ENCODE measurements at regions not wholly inside any gene's neighbourhood (a gene's known extent, or its start where the extent isn't known, plus 50 kb on each side); places are given as distances from the start of the nearest gene placed in this dataset.

DNA sequence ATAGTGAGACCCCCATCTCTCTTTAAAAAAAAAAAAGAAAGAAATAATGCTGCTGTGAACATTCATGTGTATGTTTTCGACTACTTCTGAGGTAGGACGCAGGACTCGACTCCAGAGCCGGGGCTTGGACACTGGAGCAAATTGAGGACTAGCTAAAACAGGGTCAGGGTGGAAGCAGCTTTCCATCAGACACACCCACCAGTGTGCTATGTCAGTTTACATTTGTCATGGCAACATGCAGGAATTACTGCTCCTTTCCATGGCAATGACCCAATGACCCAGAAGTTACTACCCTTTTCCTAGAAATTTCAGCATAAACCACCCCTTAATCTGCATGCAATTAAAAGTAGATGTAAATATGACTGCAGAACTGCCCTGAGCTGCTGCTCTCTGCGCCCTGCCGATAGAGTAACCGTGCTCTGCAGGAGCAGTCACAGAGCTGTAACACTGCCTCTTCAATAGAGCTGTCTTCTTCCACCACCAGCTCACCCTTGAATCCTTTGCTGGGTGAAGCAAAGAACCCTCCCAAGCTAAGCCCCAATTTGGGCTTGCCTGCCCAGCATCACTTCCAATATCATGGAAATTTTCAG is 61.6 kb upstream of the ZNF599 start:
- TF ChIP-seq CTCF (IDR thresholded peaks at IDR 0.05; ENCODE audit: poor library complexity, severe bottlenecking) (no peak), MXI1 (conservative IDR thresholded peaks at IDR 0.05; ENCODE audit: poor library complexity, severe bottlenecking) (no peak)
